Activated CD4-positive, alpha-beta T cell treated with anti-CD3 and anti-CD28 coated beads, Interleukin-10, Interleukin-2, amounts not matched to agents 100 ng/mL and 50 ng/mL, durations not matched to agents 16 hours and 8 hours (primary cell): ENCODE measurements at regions not wholly inside any gene's neighbourhood (a gene's known extent, or its start where the extent isn't known, plus 50 kb on each side); places are given as distances from the start of the nearest gene placed in this dataset.

Source experiments
- DNase-seq: peaks from one replicate; pipeline ENCODE4 v3.0.0-alpha.2; 2020

DNA sequence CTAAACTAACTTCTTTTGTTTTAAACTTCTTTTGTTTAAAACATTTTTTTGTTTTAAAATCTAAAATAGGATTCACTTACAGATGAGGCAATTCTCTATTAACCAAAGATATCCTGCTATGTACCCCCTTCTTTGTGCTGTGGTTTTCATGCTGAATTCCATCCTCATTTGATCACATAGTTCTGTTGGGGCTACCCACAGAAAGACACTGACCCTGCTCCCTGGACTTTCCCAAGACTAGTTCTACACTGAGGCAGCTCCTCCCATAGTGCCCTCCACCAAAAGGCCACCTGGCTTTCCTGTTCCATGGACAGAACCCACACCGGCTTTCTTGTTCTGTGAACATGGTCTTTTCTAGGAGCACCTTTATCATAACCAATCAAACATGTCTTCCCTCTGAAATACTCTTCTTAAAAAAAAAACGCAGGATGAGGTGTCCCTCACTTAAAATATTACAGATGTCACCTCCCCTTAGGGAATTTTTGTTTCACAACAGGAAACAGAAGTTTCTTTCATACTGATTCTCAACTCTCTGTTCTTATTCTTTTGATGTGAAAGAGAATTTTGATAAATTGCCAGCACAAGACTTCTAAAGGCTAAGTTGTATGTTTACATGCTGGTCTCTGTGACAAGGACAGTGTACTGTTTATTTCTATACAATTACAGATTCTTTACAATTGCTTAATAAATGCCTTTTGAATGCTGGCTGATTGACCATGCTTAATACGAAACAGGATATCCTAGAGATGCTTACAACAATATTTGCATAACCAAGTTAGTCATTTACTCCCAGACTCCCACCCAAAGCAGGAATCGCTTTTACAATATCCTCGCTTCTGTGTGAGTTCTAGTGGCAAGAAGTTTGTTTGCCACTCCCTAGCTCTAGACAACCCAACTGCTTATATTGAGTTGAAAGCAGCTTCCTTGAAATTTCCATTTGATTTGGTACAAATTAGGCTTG is 300.4 kb downstream of the DTWD2 start:
- DNase-seq: no peak

GRCh38 chr5:118687100-118687499 is 301.2 kb downstream of the DTWD2 start:
- DNase-seq: no peak

- DNase-seq: no peak
Measured at GRCh38 chr5:118681655-118682054, 306.7 kb downstream of the DTWD2 start.

GRCh38 chr5:118679264-118679940 is 308.9 kb downstream of the DTWD2 start:
- DNase-seq: no peak

DNA sequence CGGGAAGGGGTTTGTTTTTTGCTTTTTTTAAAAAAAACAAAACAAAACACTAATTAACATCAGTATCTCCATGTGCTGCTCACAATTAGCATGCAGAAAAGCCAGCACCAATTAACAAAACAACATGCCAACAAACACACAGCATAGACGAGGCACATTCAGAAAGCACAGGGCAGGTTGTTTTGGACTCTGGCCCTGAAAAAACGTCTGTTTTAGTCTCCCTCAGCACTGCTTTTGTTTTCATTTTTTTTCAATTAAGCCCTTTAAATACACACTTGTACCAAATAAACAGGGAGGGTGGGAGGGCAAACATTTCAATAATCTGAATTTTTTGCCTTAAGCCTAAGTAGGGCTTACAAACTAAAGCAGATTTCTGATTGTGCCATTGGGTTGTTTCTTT is 309.6 kb downstream of the DTWD2 start:
- DNase-seq: no peak

DNA sequence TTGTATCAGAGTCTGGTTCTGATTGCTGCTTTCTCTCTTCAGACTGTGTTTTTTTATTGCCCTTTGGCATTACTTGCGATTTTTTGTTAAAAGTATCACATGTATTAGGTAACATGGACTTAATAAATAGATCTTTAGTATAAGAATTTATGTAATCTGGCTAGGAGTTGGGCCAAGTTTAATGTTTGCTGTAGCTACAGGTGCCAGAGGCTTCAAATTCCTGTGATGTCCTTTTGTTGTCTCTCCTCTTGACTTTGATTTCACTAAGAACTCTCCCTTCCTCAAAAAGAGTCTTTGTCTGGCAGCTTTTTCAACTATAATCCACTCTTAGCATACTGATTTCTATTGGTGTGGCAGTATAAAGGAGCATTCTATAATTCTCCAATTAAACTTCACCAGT is 313.1 kb downstream of the DTWD2 start:
- DNase-seq: no peak

GRCh38 chr5:118657576-118657975 is 330.8 kb downstream of the DTWD2 start:
- no peak for DNase-seq

DNA sequence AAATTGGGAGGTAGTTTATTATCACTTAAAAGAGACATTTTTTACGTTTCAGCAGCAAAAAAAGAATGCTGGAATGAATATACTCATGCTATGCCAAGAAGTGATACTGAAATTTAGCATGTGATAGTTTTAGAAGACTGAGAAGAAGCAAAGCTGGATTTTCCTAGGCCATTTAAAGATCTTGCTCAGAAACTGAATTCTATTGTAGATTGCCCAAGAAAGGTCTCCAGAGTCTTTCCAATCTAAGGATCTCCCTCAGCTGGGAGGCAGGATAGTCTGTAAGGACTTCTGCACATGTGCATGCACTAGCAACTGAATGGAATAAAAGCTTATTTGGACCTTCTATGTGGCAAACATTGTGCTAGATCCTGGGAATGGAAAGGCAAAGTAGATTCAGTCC is 334.5 kb downstream of the DTWD2 start:
- DNase-seq: no peak

GRCh38 chr5:118653183-118653582 is 335.2 kb downstream of the DTWD2 start:
- no peak for DNase-seq

DNA sequence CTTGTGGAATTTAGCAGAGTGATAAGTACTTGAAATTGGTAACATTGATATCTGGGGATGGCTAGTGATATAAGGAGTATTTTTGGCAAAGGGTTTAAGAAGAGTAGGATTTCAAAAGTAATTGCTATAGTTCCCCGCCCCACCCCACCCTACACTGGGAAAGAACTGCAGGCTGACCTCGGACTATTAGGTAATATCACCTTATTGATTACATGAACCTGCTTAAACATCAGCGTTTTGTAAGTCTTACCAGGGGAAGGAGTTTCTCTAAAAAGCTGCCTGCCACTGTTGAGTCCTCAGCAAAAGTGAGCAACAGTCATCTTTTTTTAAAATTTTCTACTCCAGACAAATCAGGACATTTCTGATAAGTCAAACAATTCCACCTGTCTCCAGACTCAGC is 337.3 kb downstream of the DTWD2 start:
- DNase-seq: no peak

GRCh38 chr5:118647587-118647986 is 340.8 kb downstream of the DTWD2 start:
- no peak for DNase-seq

- DNase-seq: no peak
Measured at GRCh38 chr5:118646917-118647316, 341.4 kb downstream of the DTWD2 start.

- no peak for DNase-seq
Measured at GRCh38 chr5:118637947-118638670, 350.2 kb downstream of the DTWD2 start.

DNA sequence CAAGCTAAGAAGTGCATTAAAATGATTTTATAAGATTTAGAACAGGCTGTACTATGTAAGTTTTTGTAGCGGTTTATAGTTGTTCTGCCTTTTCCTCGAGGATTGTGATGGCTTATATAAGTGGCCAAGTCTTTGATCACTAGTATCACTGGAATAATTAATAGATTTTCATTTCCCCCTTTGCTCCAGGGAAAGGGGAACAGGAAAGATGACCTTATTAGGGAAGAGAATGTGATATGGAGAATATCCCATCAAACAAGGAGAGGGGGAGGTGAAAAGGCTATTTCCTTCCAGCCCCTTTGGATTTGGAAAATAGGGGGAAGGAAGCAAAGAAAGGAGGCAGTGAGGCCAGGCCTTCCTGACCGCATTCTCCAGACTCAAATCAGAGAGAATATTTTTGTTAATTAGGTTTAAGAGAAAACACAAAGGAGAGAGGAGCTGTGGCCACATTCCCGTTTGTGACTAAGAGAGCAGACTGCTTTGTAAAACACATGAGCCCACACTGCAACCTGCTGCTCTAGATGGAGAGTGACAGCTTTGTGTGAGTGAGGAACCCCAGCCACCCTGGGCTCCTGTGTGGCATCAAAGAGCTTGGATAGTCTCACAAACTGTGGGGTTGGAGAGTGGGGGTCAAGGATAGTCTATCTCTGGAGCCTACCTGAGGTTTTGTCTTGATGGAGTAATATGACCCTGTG is 359.5 kb downstream of the DTWD2 start:
- DNase-seq: no peak

GRCh38 chr5:118620233-118620632 is 368.1 kb downstream of the DTWD2 start:
- DNase-seq: no peak

DNA sequence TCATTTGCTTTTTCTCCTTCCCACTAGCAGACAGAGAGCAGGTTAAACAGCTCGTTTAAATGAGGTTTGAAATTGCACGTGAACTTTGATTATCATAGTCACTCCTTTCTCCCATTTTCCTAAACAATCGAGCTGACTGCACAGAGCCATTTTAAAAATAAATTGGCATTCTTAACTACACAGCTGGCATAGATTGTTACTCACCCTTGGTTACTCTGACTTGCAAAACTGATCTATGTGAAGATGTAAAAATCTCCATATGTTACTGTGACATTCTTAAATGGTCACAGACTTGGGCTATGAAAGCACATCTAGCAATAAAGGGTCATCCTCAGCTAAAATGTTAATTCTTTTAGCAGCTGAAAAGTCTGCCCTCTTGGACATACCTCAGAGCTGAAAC is 368.5 kb downstream of the DTWD2 start:
- no peak for DNase-seq

- DNase-seq: no peak
Measured at GRCh38 chr5:118616281-118616680, 372.1 kb downstream of the DTWD2 start.

DNA sequence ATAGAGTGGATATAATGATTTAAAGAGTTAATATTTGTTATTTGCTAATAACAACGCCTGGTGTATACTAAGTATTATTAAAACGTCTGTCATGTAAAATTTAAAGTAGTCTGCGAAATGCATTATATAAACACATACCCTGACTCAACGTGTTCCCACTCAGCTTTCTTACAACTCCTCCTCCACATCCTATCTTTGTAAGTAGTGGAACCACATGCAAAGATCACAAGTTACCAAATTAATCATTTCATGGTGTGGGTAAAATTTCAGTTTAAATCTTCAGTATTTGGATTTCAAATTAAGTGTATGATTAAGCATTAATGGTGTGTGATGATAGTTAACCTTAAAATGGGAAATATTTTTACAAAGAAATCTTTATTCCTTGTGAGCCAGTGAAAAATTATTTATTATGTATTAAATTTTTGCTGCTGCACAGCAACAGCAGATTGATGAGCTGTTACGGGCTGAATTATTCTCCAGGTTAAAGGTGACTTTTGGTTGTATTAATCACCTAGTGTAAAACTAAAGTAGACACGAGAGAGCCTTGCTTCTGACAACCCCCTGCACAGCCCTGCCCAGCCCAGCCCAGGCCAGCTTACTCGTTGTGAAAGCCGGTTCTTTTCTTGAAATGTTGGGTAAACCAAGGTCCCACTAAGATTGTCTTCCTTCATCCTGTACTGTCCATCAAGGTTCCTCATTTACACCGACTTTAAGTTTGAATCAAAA is 373.5 kb downstream of the DTWD2 start:
- no peak for DNase-seq

- DNase-seq: peak; percentile 7
Measured at GRCh38 chr5:118611332-118611945, 376.9 kb downstream of the DTWD2 start.

DNA sequence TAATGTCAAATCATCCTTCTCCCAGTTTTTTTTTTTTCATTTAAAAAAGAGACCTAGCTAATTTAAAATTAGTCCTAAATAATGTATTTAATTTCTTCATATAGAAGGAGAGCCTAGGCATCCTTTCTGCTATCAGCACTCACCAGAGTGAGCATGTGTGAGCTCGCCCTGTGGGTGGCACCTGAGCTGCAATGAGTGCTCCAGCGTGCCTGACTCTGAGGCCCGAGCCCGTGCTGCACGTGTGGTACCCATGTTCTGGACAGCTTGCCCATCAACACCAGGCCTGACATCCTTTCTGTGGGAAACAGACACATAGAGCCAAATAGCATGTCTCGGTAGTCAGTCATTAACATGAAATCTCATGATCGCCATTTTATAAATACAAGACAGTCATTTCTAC is 381.4 kb downstream of the DTWD2 start:
- DNase-seq: no peak

DNA sequence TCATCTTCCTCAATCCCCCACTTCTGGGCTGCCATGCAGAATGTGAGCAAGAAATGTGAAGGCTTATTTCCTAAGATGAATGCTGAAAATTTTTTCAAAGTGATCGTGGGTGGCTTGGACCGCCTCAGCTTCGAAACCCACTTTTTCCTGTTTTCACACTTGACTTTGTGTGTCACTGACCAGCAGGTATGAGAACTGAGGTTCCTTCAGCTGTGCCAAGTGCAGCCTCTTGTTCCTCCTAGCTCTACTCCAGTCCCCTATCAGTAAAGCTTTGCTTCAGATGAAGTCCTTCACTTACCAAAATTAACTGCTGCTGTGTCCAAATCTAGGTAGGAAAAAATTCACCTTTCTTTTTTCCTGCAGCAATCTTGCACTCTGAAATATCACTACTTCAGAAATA is 382.6 kb downstream of the DTWD2 start:
- no peak for DNase-seq

DNA sequence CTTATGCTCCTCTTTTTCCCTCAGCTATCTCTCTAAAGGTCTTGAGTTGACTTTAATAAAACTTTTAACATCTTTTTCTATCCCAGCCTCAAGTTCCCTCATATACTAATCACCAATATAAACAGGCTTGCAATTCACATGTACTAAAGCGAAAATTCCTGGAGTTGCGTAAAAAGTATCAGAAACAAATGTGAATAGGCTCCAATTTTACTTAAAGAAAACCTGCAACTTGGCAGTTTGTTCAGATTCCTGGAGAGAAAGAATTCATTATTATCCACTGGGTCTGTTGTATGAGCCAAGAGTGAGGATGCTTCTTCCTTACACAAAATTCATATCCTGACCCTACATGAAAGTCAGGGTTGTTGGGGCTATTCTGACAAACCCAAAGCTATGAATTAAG is 384.2 kb downstream of the DTWD2 start:
- DNase-seq: no peak
